OCI-LY1 (cell line): ENCODE measurements at regions not wholly inside any gene's neighbourhood (a gene's known extent, or its start where the extent isn't known, plus 50 kb on each side); places are given as distances from the start of the nearest gene placed in this dataset.

Source experiments
- H2AFZ ChIP-seq: fragments of 200-600 bp; sonication (generic), shearing (Covaris generic); 2 replicates; pipeline ENCODE4 v1.6.0; 2014; ENCODE audit warnings: antibody characterized with exemption, mild to moderate bottlenecking, low read length
- H3F3A ChIP-seq: fragments of 200-600 bp; sonication (generic), shearing (Covaris generic); 2 replicates; pipeline ENCODE4 v1.6.0; 2014; ENCODE audit warnings: mild to moderate bottlenecking, antibody characterized with exemption, low read length, moderate library complexity; ENCODE audit not compliant: insufficient read depth
- H3K27ac ChIP-seq: fragments of 200-600 bp; sonication (generic); 2 replicates; pipeline ENCODE4 v1.5.1; 2014; ENCODE audit warnings: low read length, mixed run types, mild to moderate bottlenecking, low read depth; ENCODE audit not compliant: poor library complexity, severe bottlenecking
- H3K27me3 ChIP-seq: fragments of 200-600 bp; sonication (generic); 2 replicates; pipeline ENCODE4 v1.6.0; 2014; ENCODE audit warnings: antibody characterized with exemption, mild to moderate bottlenecking, low read length, moderate library complexity; ENCODE audit not compliant: insufficient read depth
- H3K36me3 ChIP-seq: fragments of 200-600 bp; sonication (generic); 2 replicates; pipeline ENCODE4 v1.6.1; 2014; ENCODE audit warnings: mild to moderate bottlenecking, antibody characterized with exemption, low read length, moderate library complexity, mixed read lengths; ENCODE audit not compliant: insufficient read depth
- H3K4me1 ChIP-seq: fragments of 200-600 bp; sonication (generic); 2 replicates; pipeline ENCODE4 v1.5.1; 2014; ENCODE audit warnings: mild to moderate bottlenecking, low read length, moderate library complexity; ENCODE audit not compliant: insufficient read depth, severe bottlenecking
- H3K4me2 ChIP-seq: fragments of 200-600 bp; sonication (generic), shearing (Covaris generic); 2 replicates; pipeline ENCODE4 v1.6.1; 2014; ENCODE audit warnings: low read length
- H3K4me3 ChIP-seq: fragments of 200-600 bp; sonication (generic); 2 replicates; pipeline ENCODE4 v1.5.1; 2014; ENCODE audit warnings: low read length, low read depth, mild to moderate bottlenecking, mixed read lengths; ENCODE audit not compliant: poor library complexity, severe bottlenecking
- H3K79me2 ChIP-seq: fragments of 200-600 bp; shearing (Covaris generic); 2 replicates; pipeline ENCODE4 v1.6.1; 2016; ENCODE audit warnings: mixed run types, low read length, mixed read lengths; ENCODE audit not compliant: insufficient read depth
- H3K9ac ChIP-seq: fragments of 200-600 bp; sonication (generic), shearing (Covaris generic); 2 replicates; pipeline ENCODE4 v1.6.1; 2014; ENCODE audit warnings: mild to moderate bottlenecking, low read length, mixed read lengths
- H3K9me2 ChIP-seq: fragments of 200-600 bp; sonication (generic), shearing (Covaris generic); 2 replicates; pipeline ENCODE4 v1.6.1; 2014; ENCODE audit warnings: low read depth, mild to moderate bottlenecking, low read length, mixed read lengths
- H3K9me3 ChIP-seq: fragments of 200-600 bp; shearing (Covaris generic); 2 replicates; pipeline ENCODE4 v1.6.1; 2014; ENCODE audit warnings: low read length, mixed read lengths
- H4K20me1 ChIP-seq: fragments of 200-600 bp; sonication (generic), shearing (Covaris generic); 2 replicates; pipeline ENCODE4 v1.6.0; 2016; ENCODE audit warnings: mild to moderate bottlenecking, low read length; ENCODE audit not compliant: insufficient read depth
- CTCF ChIP-seq: fragments of 200-600 bp; sonication (generic), shearing (Covaris generic); IDR thresholded peaks from 2 replicates; pipeline ENCODE4 v1.5.1; 2017; ENCODE audit warnings: mild to moderate bottlenecking, antibody characterized with exemption, low read length, moderate library complexity, mixed read lengths
- EZH2 ChIP-seq: fragments of 200-600 bp; sonication (generic), shearing (Covaris generic); IDR thresholded peaks from 2 replicates; pipeline ENCODE4 v1.8.0; 2017; ENCODE audit warnings: borderline replicate concordance, mixed run types, mild to moderate bottlenecking, antibody characterized with exemption, low read length, moderate library complexity, mixed read lengths

DNA sequence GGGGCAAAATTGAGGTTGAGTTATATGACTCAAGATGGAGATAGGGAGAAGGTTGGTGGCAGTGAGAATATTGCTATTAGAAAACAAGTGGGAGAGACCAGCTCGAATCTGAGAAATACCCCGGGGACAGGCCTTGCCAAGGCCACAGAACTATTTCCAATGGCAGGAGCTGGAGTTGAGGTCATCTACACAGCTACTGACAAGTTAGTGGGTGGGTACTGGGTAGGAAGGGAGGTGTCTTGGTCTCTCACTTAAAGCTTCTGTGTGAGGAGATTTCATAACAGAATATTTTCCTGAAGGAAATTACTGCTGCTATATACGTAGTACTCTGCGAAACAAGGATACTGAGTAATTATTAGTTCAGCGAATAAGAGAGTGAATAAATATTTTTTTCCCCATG is 69.4 kb upstream of the ITPRID2 start:
- H3K36me3 ChIP-seq: no peaks in the 10 kb centered on the region
- H2AFZ ChIP-seq: no peak overlapping the region
- H3K4me1 ChIP-seq: no peaks in the 10 kb centered on the region
- H3K4me2 ChIP-seq: no peak overlapping the region
- H3K4me3 ChIP-seq: no peak overlapping the region
- H3K9ac ChIP-seq: no peak overlapping the region
- H3K9me2 ChIP-seq: no peaks in the 10 kb centered on the region
- no peak for TF ChIP-seq EZH2
- no peak for TF ChIP-seq CTCF
- no peaks in the 10 kb centered on the region for H3K27me3 ChIP-seq
- no peaks in the 10 kb centered on the region for H4K20me1 ChIP-seq
- H3K9me3 ChIP-seq: no peaks in the 10 kb centered on the region
- H3K79me2 ChIP-seq: no peaks in the 10 kb centered on the region
- no peak overlapping the region for H3K27ac ChIP-seq
- no peaks in the 10 kb centered on the region for H3F3A ChIP-seq

DNA sequence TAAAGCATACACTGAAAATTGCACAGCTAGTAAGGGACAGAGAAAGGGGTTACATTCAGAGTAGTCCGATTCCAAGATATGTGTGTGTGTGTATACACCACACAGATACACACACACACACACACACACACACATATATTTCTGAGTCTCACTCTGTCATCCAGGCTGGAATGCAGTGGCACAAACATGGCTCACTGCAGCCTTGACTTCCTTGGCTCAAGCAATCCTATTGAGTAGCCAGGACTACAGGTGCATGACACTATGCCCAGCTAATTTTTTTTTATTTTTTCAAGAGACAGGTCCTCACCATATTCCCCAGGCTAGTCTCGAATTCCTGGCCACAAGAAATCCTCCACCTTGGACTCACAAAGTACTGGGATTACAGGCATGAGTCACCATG is 68.1 kb upstream of the ITPRID2 start:
- Histone ChIP-seq H3K27me3 (no peaks in the 10 kb centered on the region), H4K20me1 (no peaks in the 10 kb centered on the region), H3K36me3 (no peaks in the 10 kb centered on the region), H3K4me1 (no peaks in the 10 kb centered on the region), H3K4me3 (no peak overlapping the region), H2AFZ (no peak overlapping the region), H3K9me2 (no peaks in the 10 kb centered on the region), H3F3A (no peaks in the 10 kb centered on the region), H3K9me3 (no peaks in the 10 kb centered on the region), H3K27ac (no peak overlapping the region), H3K4me2 (no peak overlapping the region), H3K79me2 (no peaks in the 10 kb centered on the region), H3K9ac (no peak overlapping the region)
- TF ChIP-seq EZH2 (no peak), CTCF (no peak)

DNA sequence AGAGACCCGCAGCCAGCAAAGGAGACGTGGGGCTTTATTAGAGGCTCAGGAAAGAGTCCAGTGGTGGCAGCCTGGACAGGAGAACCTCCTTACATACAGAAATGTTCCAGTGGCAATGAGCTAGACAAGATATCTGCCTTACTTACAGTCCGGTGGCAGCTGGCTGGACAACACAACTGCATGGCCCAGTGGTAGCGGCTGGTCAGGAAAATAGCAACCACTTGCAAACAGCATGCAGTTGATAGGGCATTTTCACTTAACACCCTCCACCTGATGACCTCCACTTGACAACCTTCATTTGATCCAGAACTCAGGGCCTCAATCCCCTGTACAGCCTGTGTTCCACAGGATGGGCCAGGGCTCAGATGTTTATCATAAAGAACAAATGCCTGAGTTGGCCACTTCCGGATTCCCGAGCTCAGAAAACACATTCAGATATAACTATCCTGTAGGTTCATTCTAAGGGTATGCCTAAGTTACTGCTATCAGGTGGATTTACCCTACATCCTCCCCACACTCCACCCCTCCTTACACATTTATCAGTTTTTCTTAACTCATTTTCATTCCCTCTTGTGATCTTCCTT is 63.3 kb upstream of the ITPRID2 start:
- Histone ChIP-seq H3K4me1 (no peaks in the 10 kb centered on the region), H3F3A (no peaks in the 10 kb centered on the region), H4K20me1 (no peaks in the 10 kb centered on the region), H3K9me2 (no peaks in the 10 kb centered on the region), H3K9me3 (no peaks in the 10 kb centered on the region), H3K36me3 (no peaks in the 10 kb centered on the region), H2AFZ (no peak overlapping the region), H3K4me2 (no peak overlapping the region), H3K27ac (no peak overlapping the region), H3K9ac (no peak overlapping the region), H3K4me3 (no peak overlapping the region), H3K79me2 (no peaks in the 10 kb centered on the region), H3K27me3 (no peaks in the 10 kb centered on the region)
- TF ChIP-seq CTCF: no peak
- TF ChIP-seq EZH2: no peak
